IPS-NIHi7 (cell line): ENCODE measurements at regions not wholly inside any gene's neighbourhood (a gene's known extent, or its start where the extent isn't known, plus 50 kb on each side); places are given as distances from the start of the nearest gene placed in this dataset.
"Not testable (repeated sequence)": the region's sequence is repeated elsewhere in the genome, so short reads cannot be mapped to it uniquely, and the experiment has no call there.

ENCODE experiments used
- DNase-seq: peaks from one replicate; pipeline ENCODE4 v3.0.0; 2012; ENCODE audit warnings: mixed read lengths; ENCODE audit errors: extremely low spot score

- DNase-seq = no peak
Observed at GRCh38 chr14:61167642-61168041, 113.5 kb downstream of the TMEM30B start.

DNA sequence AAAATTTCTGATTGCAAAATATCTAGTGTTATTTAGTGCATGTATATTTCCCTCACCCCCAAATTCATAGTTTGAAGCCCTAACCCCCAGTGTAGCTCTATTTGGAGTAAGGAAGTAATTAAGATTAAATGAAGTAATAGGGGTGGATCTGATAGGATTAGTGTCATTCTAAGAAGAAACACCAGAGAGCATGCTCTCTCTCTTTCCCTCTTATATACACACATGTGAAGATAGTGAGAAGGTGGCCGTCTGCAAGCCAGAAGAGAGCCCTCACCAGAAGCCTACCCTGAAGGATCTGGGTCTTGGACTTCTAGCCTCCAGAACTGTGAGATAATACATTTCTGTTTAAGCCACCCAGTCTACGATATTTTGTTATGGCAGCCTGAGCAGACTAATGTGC, 120.3 kb downstream of the TMEM30B start:
- no peak for DNase-seq

DNA sequence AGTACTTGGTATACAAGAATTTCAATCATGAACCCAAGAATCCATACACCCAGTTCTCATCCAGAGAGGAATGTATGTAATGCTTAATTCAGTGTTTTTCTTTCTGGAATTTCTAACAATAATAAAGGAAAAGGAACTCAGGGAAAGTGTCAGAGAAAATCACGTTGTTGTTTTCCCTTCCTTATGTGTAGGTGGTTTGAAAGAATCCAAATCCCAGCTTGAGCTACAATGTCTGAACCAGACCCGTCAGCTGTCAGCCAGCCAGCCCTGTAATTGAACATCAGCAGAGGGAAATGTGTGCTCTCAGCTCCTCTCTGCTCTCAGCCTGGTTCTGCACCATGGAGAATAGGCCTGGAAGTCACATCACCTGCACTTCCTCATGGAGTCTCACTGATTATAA, 126.5 kb downstream of the TMEM30B start:
- no peak for DNase-seq

DNA sequence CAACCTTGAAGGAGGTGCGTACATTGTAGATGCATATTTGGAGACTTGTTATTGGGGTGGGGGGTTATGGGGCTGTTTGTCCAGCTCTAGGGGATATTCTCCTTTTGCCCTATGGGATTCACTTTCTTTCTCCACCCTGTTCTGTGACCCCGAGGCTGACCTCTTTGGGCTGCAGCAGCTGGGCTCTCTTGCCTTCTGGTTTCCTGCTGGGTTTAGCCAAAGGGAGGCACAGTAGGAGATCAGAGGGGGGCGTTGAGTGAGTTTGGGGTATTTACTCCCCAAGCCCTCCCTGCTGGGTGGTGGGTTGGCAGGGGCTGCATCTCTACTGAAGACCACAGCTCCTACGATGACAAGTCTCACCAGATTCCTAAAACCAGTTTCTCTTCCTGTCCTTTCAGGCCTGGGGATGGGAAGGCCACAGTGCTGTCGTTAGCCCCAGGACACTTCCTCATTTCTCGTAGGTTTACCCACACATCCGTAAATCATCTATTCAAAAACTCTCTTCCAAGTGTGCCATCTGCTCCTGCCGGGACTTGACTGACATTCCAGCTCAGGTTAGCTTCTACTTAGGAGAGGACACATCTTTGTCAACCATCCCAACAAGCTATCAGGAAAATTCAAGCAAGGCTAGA, 127.1 kb downstream of the TMEM30B start:
- no peak for DNase-seq

DNA sequence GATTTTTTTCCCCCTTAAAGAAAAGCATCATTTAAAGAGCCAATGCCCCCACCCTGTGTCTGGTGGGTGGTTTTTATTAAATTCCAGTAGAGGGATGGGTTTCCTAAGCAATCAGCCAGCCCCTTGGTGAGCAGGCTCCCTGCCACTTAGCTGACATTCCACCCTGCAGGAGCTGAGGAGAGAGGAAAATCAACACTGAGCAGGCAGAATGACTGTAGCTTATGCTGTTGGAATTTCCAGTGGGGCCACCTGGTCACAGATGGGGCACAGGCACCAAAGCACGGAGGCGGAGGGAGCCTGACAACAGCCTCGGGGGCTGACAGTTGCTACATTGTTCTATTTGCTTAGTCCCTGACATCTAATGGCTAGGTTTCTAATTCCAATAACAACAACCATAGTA, 127.7 kb downstream of the TMEM30B start:
- peak; percentile 52 for DNase-seq

GRCh38 chr14:61152851-61153364, 128.2 kb downstream of the TMEM30B start:
- DNase-seq = no peak

- no peak for DNase-seq
Observed at GRCh38 chr14:61151251-61151650, 129.9 kb downstream of the TMEM30B start.

GRCh38 chr14:61150851-61151250, 130.3 kb downstream of the TMEM30B start:
- DNase-seq = no peak

DNA sequence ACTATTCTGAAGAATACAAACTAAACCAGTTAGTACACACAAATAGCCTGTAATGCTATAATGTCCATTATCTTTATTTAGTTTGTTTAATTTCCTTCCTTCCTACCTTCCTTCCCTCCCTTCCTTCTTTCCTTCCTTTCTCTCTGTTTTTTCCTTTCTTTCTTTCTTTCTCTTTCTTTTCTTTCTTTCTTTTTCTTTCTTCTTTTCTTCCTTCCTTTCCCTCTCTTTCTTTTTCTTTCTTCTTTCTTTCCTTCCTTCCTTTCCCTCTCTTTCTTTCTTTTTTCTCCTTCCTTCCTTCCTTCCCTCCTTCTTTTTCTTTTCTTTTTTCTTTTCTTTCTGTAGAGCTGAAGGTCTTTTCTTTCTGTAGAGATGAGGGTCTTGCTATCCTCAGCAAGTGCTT, 131.2 kb downstream of the TMEM30B start:
- no peak for DNase-seq

- no peak for DNase-seq
Observed at GRCh38 chr14:61148742-61149350, 132.3 kb downstream of the TMEM30B start.

- no peak for DNase-seq
Observed at GRCh38 chr14:61147831-61148549, 133.1 kb downstream of the TMEM30B start.

- DNase-seq = no peak
Observed at GRCh38 chr14:61147381-61147821, 133.7 kb downstream of the TMEM30B start.

GRCh38 chr14:61146899-61147298, 134.2 kb downstream of the TMEM30B start:
- no peak for DNase-seq

DNA sequence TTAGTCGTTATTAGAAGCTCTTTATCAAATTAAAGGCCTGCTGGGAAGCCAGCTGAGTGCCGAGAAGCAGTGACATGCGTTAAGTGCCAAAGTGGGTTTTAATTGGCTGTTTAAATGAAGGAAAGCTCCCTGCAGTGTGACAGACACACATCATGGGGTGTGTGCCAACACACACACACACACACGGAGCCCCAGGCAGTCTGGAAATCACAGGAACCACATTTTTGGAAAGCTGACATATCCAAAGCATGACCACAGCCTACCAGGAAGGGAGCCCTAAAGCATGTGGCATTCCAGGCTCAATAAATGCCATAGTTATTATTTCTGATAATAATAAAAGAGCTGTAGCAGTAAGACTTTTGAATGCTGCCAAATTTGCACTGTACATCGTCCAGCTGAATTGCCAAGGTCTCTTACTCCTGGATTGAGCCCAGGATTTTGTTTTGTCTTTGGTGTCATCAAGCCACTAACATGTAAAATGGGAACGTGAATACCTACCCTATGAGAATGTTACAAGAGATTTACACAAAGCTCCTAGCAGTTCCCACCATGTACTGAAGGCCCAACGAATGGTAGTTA, 135.1 kb downstream of the TMEM30B start:
- DNase-seq = no peak

DNA sequence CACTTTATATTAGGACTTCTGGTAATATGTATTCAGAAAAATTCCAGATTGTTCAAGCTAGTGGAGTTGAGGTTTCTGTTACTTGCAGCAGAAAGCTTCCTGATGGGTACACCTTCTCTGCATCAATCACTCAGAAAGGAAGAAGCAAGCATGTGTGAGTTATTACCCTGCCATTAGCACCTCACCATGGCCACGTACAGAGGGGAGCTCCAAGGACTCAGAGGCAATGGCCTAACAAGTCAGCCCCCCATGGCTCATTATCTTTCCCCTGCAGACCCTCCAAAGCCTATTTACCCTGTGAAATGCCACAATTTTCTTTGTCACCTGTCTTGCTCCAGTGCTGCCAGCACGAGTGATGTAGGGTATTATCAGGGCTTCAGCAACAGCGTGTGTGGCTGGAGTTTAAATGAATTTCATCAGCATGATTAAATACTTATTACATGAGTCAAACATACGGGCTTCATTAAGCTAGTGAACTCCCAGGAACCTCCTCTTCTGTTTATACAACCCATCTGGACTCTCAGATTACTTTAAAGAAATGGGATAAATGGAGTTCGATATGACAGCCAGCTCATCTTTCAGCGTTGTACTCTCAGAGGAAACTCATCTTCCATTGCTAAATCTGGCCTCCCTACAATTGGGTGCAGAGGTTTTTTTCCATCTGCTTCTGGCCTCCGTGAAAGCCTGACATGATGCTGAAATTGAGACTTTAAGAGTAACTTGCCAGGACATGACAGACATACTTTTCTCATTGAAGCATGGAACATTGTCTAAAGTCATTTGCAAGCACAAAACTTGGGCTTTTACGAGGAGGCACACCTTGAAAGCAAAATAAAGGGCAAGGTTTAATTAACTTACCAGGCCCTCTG, 135.9 kb downstream of the TMEM30B start:
- no peak for DNase-seq

GRCh38 chr14:61144117-61145033, 136.8 kb downstream of the TMEM30B start:
- DNase-seq = not testable (repeated sequence)

- DNase-seq = no peak
Observed at GRCh38 chr14:61140872-61141271, 140.3 kb downstream of the TMEM30B start.

DNA sequence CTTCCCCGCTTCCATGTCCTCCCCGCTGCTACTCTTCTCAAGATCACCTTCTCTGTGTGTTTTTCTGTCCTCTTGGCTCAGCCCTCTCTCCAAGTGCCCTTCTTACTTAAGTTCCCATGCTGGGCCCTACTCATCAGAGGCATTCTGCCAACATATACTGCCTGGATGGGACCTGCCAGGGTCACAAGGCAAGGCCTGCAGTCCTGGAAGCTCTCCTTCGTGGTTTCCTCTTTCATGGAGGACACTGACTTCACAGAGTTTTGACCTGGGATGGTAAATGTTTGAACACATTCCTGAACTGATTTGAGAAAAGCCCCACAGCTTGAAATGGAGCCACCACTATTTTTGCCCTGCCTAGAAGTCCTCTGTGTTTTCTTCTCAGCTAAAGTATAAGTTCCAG, 140.9 kb downstream of the TMEM30B start:
- no peak for DNase-seq

GRCh38 chr14:61139006-61139599, 142.0 kb downstream of the TMEM30B start:
- no peak for DNase-seq

DNA sequence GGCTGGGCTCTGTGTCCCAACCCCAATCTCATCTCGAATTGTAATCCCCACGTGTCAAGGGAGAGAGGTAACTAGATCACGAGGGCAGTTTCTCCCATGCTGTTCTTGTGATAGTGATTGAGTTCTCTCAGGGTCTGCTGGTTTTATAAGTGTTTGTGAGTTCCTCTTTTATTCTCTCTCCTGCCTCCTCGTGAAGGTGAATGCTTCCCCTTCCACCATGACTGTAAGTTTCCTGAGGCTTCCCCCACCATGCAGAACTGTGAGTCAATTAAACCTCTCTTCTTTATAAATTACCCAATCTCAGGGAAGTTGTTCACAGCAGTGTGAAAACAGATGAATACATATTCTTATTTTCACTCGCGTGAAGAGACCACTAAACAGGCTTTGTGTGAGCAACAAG, 148.2 kb downstream of the TMEM30B start:
- no peak for DNase-seq
